ENCODE measurements at regions not wholly inside any gene's neighbourhood (a gene's known extent, or its start where the extent isn't known, plus 50 kb on each side); places are given as distances from the start of the nearest gene placed in this dataset.

DNA sequence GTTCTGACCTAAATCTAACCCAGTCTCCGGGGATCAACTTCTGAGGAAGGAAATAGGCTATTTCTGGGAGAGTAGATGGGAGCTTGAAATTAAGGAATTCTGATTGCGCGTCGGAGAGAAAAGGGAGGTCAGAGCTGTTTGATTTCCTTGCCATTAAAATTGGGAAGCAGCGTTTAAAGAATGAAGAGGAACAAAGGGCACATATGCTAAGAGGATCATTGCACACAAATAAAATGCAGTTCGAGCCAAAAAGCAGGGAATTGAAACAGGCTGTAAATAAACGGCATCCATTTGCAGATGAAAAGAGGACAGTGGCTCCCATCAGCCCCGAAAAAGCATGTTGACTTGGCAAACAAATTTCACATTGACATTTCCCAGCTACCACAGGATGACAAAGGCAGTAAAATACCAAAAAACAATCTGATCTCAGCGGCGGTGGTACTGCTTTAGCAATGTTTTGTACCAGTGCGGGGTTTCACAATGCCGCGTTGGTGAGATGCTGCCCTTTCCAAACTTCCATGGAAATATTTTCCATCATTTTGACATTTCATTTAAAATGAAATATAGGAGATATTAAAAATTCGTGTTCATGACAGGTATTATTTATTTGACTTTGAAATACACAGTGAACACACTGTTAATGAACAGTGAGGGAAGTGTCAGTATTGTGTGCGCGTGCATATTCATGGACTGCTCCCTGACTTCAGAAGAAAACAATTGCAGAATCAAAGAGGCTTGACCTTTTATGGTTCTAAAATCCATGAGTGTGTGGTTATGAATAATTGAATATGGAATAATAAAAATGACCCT lies 108.8 kb downstream of the SQOR start:
- DNase-seq (ENCODE audit: insufficient read length, low spot score): no peak
- no peak for FAIRE-seq
- TF ChIP-seq CTCF (IDR thresholded peaks at IDR 0.05; ENCODE audit: insufficient read depth, missing control alignments): no peak

- DNase-seq (ENCODE audit: insufficient read length, low spot score): no peak
- no peak for TF ChIP-seq CTCF (IDR thresholded peaks at IDR 0.05; ENCODE audit: insufficient read depth, missing control alignments)
- FAIRE-seq: no peak
Measured at GRCh38 chr15:45744236-45744589, 109.4 kb downstream of the SQOR start.

DNA sequence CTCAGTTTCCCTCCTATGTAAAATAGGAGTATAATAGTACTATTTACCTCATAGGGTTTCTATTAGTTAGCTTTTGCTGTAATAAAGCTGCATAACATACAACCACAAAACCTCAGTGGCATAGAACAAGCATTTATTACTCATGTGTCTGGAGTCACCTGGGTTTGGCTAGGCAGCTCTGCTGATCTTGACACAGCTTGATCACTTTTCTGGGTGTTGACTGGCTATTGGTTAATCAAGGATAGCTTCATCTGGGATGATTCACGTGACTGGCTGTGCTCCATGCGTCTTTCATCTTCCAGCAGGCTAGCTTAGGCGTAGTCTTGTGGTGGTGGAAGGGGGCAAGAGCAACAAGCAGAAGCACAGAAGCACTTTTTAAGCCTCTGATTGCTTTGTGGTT lies 112.6 kb downstream of the SQOR start:
- TF ChIP-seq CTCF (IDR thresholded peaks at IDR 0.05; ENCODE audit: insufficient read depth, missing control alignments): no peak
- FAIRE-seq (no peak), DNase-seq (ENCODE audit: insufficient read length, low spot score) (no peak)

DNA sequence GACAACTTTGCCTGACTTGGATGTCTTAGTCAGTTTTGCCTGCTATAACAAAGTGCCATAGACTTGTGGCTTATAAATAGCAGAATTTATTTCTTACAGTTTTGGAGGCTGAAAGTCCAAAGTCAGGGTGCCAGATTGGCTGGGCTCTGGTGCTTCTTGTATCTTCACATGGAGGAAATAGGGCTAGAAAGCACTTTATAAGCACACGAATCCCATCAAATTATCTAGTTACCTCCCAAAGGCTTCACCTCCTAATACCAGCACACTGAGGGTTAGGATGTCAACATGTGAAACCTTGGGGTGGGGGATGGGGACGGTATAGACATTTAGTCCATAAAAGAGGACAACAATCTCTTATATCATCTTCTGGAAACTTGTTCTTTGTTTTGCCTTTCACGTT lies 116.8 kb downstream of the SQOR start:
- DNase-seq (ENCODE audit: insufficient read length, low spot score) (no peak), FAIRE-seq (no peak)
- TF ChIP-seq CTCF (IDR thresholded peaks at IDR 0.05; ENCODE audit: insufficient read depth, missing control alignments): no peak

- peak; percentile 74 for FAIRE-seq
Measured at GRCh38 chr15:45759936-45760335, 125.1 kb downstream of the SQOR start.

GRCh38 chr15:45762726-45763125 lies 127.9 kb downstream of the SQOR start:
- no peak for TF ChIP-seq CTCF (IDR thresholded peaks at IDR 0.05; ENCODE audit: insufficient read depth, missing control alignments)
- no peak for DNase-seq (ENCODE audit: insufficient read length, low spot score)
- FAIRE-seq: no peak

More at GRCh38 chr15:45759936-45760335, 125.1 kb downstream of the SQOR start:
- no peak for DNase-seq (ENCODE audit: insufficient read length, low spot score)
- no peak for TF ChIP-seq CTCF (IDR thresholded peaks at IDR 0.05; ENCODE audit: insufficient read depth, missing control alignments)

- no peak for TF ChIP-seq CTCF (IDR thresholded peaks at IDR 0.05; ENCODE audit: insufficient read depth, missing control alignments)
- FAIRE-seq: no peak
- DNase-seq (ENCODE audit: insufficient read length, low spot score): no peak
Measured at GRCh38 chr15:45763170-45763869, 128.5 kb downstream of the SQOR start.

Measured in D721Med (cell line).